ENCODE measurements at regions not wholly inside any gene's neighbourhood (a gene's known extent, or its start where the extent isn't known, plus 50 kb on each side); places are given as distances from the start of the nearest gene placed in this dataset.

- Histone ChIP-seq H3K79me1 (ENCODE audit: insufficient read depth, low read depth, low read length, poor library complexity, severe bottlenecking) (no peaks in the 10 kb centered on the region), H3K4me1 (ENCODE audit: insufficient read depth, low read length) (no peaks in the 10 kb centered on the region), H3T11ph (ENCODE audit: low read length) (no peak overlapping the region), H4K5ac (ENCODE audit: insufficient read length, low read depth, low read length) (no peak overlapping the region), H3K56ac (ENCODE audit: insufficient read length, low read depth, low read length) (no peak overlapping the region), H3K14ac (ENCODE audit: insufficient read depth, low read length) (no peak overlapping the region), H3K27ac (ENCODE audit: insufficient read length, low read depth, low read length) (no peak overlapping the region), H3K79me2 (ENCODE audit: insufficient read depth, low read length) (no peaks in the 10 kb centered on the region), H2BK120ac (ENCODE audit: low read depth, low read length, poor library complexity, severe bottlenecking) (no peak overlapping the region), H2AFZ (ENCODE audit: low read length) (no peak overlapping the region), H2BK5ac (ENCODE audit: insufficient read length, low read length) (no peak overlapping the region), H3K27me3 (ENCODE audit: insufficient read depth, low read length) (no peaks in the 10 kb centered on the region), H2BK20ac (ENCODE audit: low read depth, low read length, poor library complexity, severe bottlenecking) (no peak overlapping the region), H3K23ac (ENCODE audit: insufficient read length, low read depth, low read length) (no peak overlapping the region), H3K23me2 (ENCODE audit: insufficient read length, low read depth, low read length, poor library complexity, severe bottlenecking) (no peaks in the 10 kb centered on the region), H3K4ac (ENCODE audit: low read depth, low read length) (no peak overlapping the region), H4K20me1 (ENCODE audit: control insufficient read depth, insufficient read depth, insufficient read length) (no peaks in the 10 kb centered on the region), H3K4me2 (ENCODE audit: insufficient read depth, insufficient read length, low read length) (no peak overlapping the region), H2BK12ac (ENCODE audit: insufficient read length, low read depth, low read length) (no peak overlapping the region), H2AK5ac (ENCODE audit: insufficient read length, low read length) (no peak overlapping the region), H2BK15ac (ENCODE audit: low read depth, low read length) (no peak overlapping the region), H4K91ac (ENCODE audit: insufficient read length, low read depth, low read length) (no peak overlapping the region), H4K8ac (replicated peaks; ENCODE audit: insufficient read length, low read depth, low read length) (no peak overlapping the region), H3K9me3 (ENCODE audit: control insufficient read depth, low read depth, low read length) (no peaks in the 10 kb centered on the region), H3K9ac (ENCODE audit: extremely low read depth, insufficient read length, low read length) (no peak overlapping the region), H3K18ac (ENCODE audit: insufficient read length, low read depth, low read length) (no peak overlapping the region)
- WGBS (ENCODE audit: extremely low coverage, insufficient read length, low lambda C conversion rate), result no CpG with 5 or more reads among the region's 2 CpGs
- TF ChIP-seq CTCF (conservative IDR thresholded peaks at IDR 0.05), result no peak
- no peaks in the 10 kb centered on the region for H3K27me3 Mint-ChIP-seq (ENCODE audit: low read depth)
- no peak overlapping the region for H3K27ac Mint-ChIP-seq
- no peak for DNase-seq
- no peaks in the 10 kb centered on the region for H3K4me1 Mint-ChIP-seq
- no peaks in the 10 kb centered on the region for H3K9me3 Mint-ChIP-seq
- H3K4me3 Mint-ChIP-seq, result no peak overlapping the region
- no peaks in the 10 kb centered on the region for H3K36me3 Mint-ChIP-seq (ENCODE audit: insufficient read depth in 1 of 3, low read depth in 3 of 3)
Observed at GRCh38 chr11:39458481-39458880, 2001.0 kb downstream of the LRRC4C start.
